ENCODE measurements at regions not wholly inside any gene's neighbourhood (a gene's known extent, or its start where the extent isn't known, plus 50 kb on each side); places are given as distances from the start of the nearest gene placed in this dataset.

DNA sequence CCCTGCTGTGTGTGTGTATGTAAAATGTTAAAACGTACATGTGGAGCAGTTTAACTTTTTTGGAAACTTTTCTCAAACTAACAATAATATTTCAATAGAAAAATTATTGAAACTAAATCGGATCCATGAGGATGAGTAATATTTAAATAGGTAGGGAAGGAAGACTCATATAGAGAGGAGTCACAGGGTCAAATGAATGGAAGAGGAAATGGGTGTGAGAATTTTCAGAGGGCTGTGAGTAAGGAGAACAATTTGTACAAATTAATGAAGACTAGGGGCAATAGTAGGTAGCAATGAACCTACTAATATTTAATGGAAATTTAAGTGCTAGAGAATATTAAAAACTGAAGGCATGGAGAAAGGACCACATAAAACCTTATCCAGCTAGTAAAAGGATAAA, 290.7 kb upstream of the PCDH18 start:
- no peaks in the 10 kb centered on the region for H3K27me3 ChIP-seq (ENCODE audit: control insufficient read depth, insufficient read depth, low read length)
- TF ChIP-seq, protein P1, sequence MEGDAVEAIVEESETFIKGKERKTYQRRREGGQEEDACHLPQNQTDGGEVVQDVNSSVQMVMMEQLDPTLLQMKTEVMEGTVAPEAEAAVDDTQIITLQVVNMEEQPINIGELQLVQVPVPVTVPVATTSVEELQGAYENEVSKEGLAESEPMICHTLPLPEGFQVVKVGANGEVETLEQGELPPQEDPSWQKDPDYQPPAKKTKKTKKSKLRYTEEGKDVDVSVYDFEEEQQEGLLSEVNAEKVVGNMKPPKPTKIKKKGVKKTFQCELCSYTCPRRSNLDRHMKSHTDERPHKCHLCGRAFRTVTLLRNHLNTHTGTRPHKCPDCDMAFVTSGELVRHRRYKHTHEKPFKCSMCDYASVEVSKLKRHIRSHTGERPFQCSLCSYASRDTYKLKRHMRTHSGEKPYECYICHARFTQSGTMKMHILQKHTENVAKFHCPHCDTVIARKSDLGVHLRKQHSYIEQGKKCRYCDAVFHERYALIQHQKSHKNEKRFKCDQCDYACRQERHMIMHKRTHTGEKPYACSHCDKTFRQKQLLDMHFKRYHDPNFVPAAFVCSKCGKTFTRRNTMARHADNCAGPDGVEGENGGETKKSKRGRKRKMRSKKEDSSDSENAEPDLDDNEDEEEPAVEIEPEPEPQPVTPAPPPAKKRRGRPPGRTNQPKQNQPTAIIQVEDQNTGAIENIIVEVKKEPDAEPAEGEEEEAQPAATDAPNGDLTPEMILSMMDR (IDR thresholded peaks at IDR 0.05; ENCODE audit: insufficient read depth, low read length, severe bottlenecking), result no peak
- FAIRE-seq, result no peak
- DNase-seq (ENCODE audit: low read depth), result peak; percentile 67
- H3K36me3 ChIP-seq (ENCODE audit: control insufficient read depth, insufficient read depth, low read length), result no peaks in the 10 kb centered on the region
- no peak overlapping the region for H3K4me3 ChIP-seq (ENCODE audit: low read depth, low read length)

DNA sequence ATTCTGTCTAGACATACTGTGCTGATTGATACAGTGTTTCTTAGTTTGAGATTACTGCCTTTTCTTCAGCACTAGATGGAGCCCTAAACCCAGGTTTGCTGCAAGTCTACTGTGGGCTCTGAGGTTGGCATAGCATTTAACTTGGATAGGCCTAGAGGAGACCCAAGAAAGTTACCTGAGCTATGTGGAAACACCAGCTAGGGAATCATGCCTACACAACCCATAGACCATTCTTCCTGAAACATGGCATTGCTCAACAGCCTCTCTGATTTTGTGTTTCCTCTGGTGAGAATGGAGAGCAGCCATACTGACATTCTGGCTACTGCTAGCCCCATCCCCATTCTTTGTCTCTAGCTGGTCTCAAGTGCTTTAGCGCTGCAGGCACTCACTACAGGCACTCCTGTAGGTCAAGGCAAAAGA, 287.7 kb upstream of the PCDH18 start:
- DNase-seq (ENCODE audit: low read depth), result peak; percentile 72
- Histone ChIP-seq H3K27me3 (ENCODE audit: control insufficient read depth, insufficient read depth, low read length) (no peaks in the 10 kb centered on the region), H3K36me3 (ENCODE audit: control insufficient read depth, insufficient read depth, low read length) (no peaks in the 10 kb centered on the region), H3K4me3 (ENCODE audit: low read depth, low read length) (no peak overlapping the region)
- TF ChIP-seq, protein P1 (IDR thresholded peaks at IDR 0.05; ENCODE audit: insufficient read depth, low read length, severe bottlenecking), result peak; percentile 67
- FAIRE-seq, result peak; percentile 40

GRCh38 chr4:137812258-137812657, 280.0 kb upstream of the PCDH18 start:
- TF ChIP-seq, protein P1 (IDR thresholded peaks at IDR 0.05; ENCODE audit: insufficient read depth, low read length, severe bottlenecking), result no peak
- FAIRE-seq, result no peak
- no peak overlapping the region for H3K4me3 ChIP-seq (ENCODE audit: low read depth, low read length)

DNA sequence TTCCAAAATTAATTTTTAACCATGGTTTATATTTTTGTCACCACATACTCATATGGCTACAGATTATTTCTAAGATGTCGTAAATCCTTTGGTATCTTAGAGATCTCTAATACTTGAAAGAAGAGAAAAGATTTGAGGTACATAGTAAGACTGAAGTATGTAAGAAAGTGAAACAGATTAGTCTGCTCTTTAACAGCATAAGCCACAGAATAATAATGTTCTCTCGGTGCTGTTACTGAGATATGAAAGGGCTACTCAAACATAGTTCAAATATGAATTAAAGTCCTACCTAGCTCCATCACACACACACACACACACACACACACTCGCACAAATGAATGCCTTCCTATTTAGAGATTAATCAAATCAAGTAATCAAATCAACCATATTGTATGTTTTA, 274.1 kb upstream of the PCDH18 start:
- H3K36me3 ChIP-seq (ENCODE audit: control insufficient read depth, insufficient read depth, low read length), result no peaks in the 10 kb centered on the region
- no peak overlapping the region for H3K4me3 ChIP-seq (ENCODE audit: low read depth, low read length)
- DNase-seq (ENCODE audit: low read depth) (no peak), FAIRE-seq (no peak)
- TF ChIP-seq, protein P1 (IDR thresholded peaks at IDR 0.05; ENCODE audit: insufficient read depth, low read length, severe bottlenecking), result no peak
- no peaks in the 10 kb centered on the region for H3K27me3 ChIP-seq (ENCODE audit: control insufficient read depth, insufficient read depth, low read length)

More at GRCh38 chr4:137812258-137812657, 280.0 kb upstream of the PCDH18 start:
- no peaks in the 10 kb centered on the region for H3K27me3 ChIP-seq (ENCODE audit: control insufficient read depth, insufficient read depth, low read length)
- no peaks in the 10 kb centered on the region for H3K36me3 ChIP-seq (ENCODE audit: control insufficient read depth, insufficient read depth, low read length)
- DNase-seq (ENCODE audit: low read depth), result no peak

DNA sequence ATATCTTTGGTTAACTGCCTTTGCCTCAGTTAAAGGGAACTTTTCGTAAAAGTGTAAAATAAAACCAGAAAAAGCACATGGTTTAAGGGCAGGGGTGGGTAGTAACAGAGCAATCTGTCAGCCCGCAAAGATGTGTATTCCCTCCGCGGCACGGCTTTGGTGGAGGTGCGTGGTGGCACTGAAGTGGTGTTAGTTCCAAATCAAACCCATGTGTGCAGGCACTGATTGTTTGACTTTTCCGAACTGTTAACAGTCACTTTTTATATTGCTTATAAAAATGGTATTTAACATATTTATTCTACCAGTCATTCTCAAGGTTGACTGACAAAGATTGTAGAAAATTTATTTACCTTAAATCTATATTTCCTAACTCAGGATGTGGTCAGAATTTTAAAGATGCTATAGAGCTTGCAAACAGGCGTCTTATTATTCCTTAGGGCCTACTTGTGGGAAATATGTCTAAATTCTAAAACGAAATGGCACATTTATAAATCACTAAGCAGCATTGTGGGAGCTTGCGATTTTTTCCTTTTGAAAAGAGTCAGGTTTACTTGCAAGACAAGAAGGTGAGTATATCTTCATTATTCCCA, 272.7 kb upstream of the PCDH18 start:
- H3K27me3 ChIP-seq (ENCODE audit: control insufficient read depth, insufficient read depth, low read length), result no peaks in the 10 kb centered on the region
- no peaks in the 10 kb centered on the region for H3K36me3 ChIP-seq (ENCODE audit: control insufficient read depth, insufficient read depth, low read length)
- no peak overlapping the region for H3K4me3 ChIP-seq (ENCODE audit: low read depth, low read length)
- DNase-seq (ENCODE audit: low read depth) (no peak), FAIRE-seq (no peak)
- TF ChIP-seq, protein P1 (IDR thresholded peaks at IDR 0.05; ENCODE audit: insufficient read depth, low read length, severe bottlenecking), result no peak

DNA sequence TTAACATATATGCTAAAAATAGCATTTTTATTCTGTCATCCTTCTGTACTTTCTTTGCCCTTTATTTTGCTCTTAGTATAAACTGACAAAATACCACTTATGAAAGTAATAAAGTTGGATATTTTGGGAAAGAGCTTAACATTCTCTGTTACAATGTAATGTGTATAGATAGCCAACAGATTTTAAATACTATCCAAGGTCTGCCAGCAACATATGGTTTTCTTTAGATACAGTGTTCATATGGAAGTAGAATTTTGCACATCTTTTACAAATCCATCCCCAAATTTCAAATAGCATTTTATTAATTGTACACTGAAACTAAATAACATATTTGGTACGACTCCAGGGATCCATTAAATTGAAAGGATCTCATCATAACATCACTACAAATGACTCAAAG, 268.6 kb upstream of the PCDH18 start:
- TF ChIP-seq, protein P1 (IDR thresholded peaks at IDR 0.05; ENCODE audit: insufficient read depth, low read length, severe bottlenecking), result no peak
- FAIRE-seq, result no peak
- Histone ChIP-seq H3K36me3 (ENCODE audit: control insufficient read depth, insufficient read depth, low read length) (no peaks in the 10 kb centered on the region), H3K27me3 (ENCODE audit: control insufficient read depth, insufficient read depth, low read length) (no peaks in the 10 kb centered on the region), H3K4me3 (ENCODE audit: low read depth, low read length) (no peak overlapping the region)
- no peak for DNase-seq (ENCODE audit: low read depth)

Measured in bronchial epithelial cell (primary cell).